AG04449 (cell line): ENCODE measurements at regions not wholly inside any gene's neighbourhood (a gene's known extent, or its start where the extent isn't known, plus 50 kb on each side); places are given as distances from the start of the nearest gene placed in this dataset.

Experiments used
- CTCF ChIA-PET: fragments of 350-600 bp; formaldehyde crosslinking; extraction: SDS; loops from one replicate; lab custom pipeline; 2021; ENCODE audit warnings: antibody characterized with exemption; lab: Yijun Ruan, JAX
- POLR2A ChIA-PET: fragments of 400-600, 350-600 bp; formaldehyde crosslinking; extraction: SDS; loops from one replicate; lab custom pipeline; 2020; ENCODE audit warnings: antibody characterized with exemption, inconsistent platforms; lab: Yijun Ruan, JAX
- DNase-seq: peaks from one replicate; pipeline ENCODE4 v3.0.0-alpha.2; 2010; ENCODE audit warnings: low read depth, low spot score
- H3K4me3 ChIP-seq: 2 replicates; pipeline ENCODE4 v1.5.1; 2011; ENCODE audit warnings: low read depth, mild to moderate bottlenecking, control low read depth, low read length
- CTCF ChIP-seq: IDR thresholded peaks from one replicate; pipeline ENCODE4 v1.5.1; 2011; ENCODE audit warnings: mild to moderate bottlenecking, moderate library complexity, low read length, control low read depth, inconsistent platforms; ENCODE audit not compliant: insufficient read depth; ENCODE audit errors: missing control alignments

- ChIA-PET POLR2A (no interaction called here), CTCF (no interaction called here)
- DNase-seq, result no peak
- TF ChIP-seq CTCF, result no peak
- H3K4me3 ChIP-seq, result no peak overlapping the region
Measured at GRCh38 chrX:120697053-120697452, 67.2 kb upstream of the C1GALT1C1 start.

DNA sequence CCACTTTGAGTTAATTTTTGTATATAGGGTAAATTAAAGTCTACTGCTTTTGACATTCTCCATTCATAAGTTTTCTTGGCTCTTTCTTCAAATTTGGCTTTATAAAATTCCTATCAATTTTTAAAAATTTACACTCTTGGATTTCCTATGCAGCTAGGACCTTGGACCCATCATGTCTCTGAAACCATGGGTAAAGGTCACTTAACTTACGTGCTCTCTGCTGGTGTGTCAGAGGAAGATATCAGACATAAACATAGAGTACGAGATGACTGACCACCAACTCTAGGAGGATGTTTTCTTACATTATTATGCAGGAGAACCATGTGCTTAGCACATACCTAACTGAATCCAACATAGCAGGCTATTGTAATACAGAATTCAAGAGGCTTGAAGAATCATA, 62.5 kb upstream of the C1GALT1C1 start:
- no peak for TF ChIP-seq CTCF
- DNase-seq, result no peak
- ChIA-PET POLR2A (no interaction called here), CTCF (no interaction called here)
- H3K4me3 ChIP-seq, result no peak overlapping the region

GRCh38 chrX:120690941-120691340, 61.1 kb upstream of the C1GALT1C1 start:
- ChIA-PET POLR2A (no interaction called here), CTCF (no interaction called here)
- H3K4me3 ChIP-seq, result no peak overlapping the region
- DNase-seq, result no peak
- TF ChIP-seq CTCF, result no peak

DNA sequence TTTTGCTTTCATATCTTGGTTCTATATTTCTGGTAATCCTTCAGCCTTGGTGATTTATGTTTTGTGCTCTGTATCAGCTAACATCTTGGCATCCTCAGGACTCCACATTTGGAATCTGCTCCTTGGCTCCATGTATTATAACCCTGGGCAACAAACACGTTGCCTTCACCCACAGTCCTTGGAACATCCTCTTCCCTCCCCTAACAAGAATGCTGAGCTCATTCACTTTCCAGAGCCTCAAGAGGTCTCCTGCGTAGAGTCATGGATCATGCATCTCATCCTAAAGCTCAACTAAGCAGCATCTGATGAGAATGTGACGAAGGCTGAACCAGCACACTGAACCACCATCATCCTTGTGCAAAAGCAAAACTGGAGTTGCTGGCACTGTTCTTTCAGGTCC, 60.5 kb upstream of the C1GALT1C1 start:
- CTCF ChIA-PET, result interaction anchor here (1.2 kb wide), 1 partner anchor 26 kb away, joined by 4 read pairs; no protein-coding TSS in a partner anchor
- no peak overlapping the region for H3K4me3 ChIP-seq
- POLR2A ChIA-PET, result no interaction called here
- no peak for TF ChIP-seq CTCF
- no peak for DNase-seq

- ChIA-PET POLR2A (no interaction called here), CTCF (no interaction called here)
- no peak overlapping the region for H3K4me3 ChIP-seq
- no peak for DNase-seq
- TF ChIP-seq CTCF, result no peak
Measured at GRCh38 chrX:120680090-120680489, 50.2 kb upstream of the C1GALT1C1 start.
